HCT116 (cell line): ENCODE measurements at regions not wholly inside any gene's neighbourhood (a gene's known extent, or its start where the extent isn't known, plus 50 kb on each side); places are given as distances from the start of the nearest gene placed in this dataset.

Experiments used
- ATAC-seq: fragments of 200-7000 bp; cut with Tn5 transposase; 2 replicates; pipeline ENCODE4 v1.9.1; 2020; ENCODE audit warnings: mild to moderate bottlenecking, moderate library complexity
- BruUV-seq: library from RNA; stranded (reverse); fragments of 400-500 nt; replicated peaks from 2 replicates; lab custom pipeline; 2021; lab: Mats Ljungman, UMichigan
- CTCF ChIA-PET: fragments of 300-600 bp; sonication (Branson Sonifier 250); formaldehyde crosslinking; loops from one replicate; lab custom pipeline; 2021; ENCODE audit warnings: antibody characterized with exemption; lab: Charles Lee
- POLR2A ChIA-PET: fragments of 300-600, 350-600 bp; sonication (Branson Sonifier 250); formaldehyde crosslinking; loops from one replicate; lab custom pipeline; 2021; ENCODE audit warnings: antibody characterized with exemption; lab: Charles Lee
- RAD21 ChIA-PET, 2 experiments: fragments of 300-600 bp; sonication (Branson Sonifier 250); formaldehyde crosslinking; loops; one replicate each; lab custom pipeline; 2023; ENCODE audit warnings: low total read pairs in 2 of 2; ENCODE audit not compliant: uncharacterized antibody in 2 of 2, unreplicated experiment in 2 of 2, low non-redundant PET in 1 of 2; lab: Charles Lee
- DNase-seq: peaks from one replicate; pipeline ENCODE4 v3.0.0-alpha.2; 2010; ENCODE audit warnings: low read depth, low spot score
- H2AFZ ChIP-seq: fragments of 200-600 bp; shearing (Covaris generic), sonication (generic); 2 replicates; pipeline ENCODE4 v1.6.1; 2017; ENCODE audit warnings: low read depth, mixed run types, mixed read lengths, antibody characterized with exemption, low read length; ENCODE audit not compliant: poor library complexity, severe bottlenecking
- H3K27ac ChIP-seq: 2 replicates; pipeline ENCODE4 v1.5.1; 2012; ENCODE audit warnings: low read depth, low read length
- H3K27me3 ChIP-seq: fragments of 200-600 bp; sonication (generic); 2 replicates; pipeline ENCODE4 v1.6.1; 2016; ENCODE audit warnings: mixed run types, low read length, mixed read lengths; ENCODE audit not compliant: insufficient read depth
- H3K36me3 ChIP-seq, 2 experiments: fragments of 200-500 bp in 1 of 2; fragments of 200-600 bp in 1 of 2; sonication (Bioruptor generic) in 1 of 2; sonication (generic) in 1 of 2; 2 replicates each; pipeline versions ENCODE4 v1.5.1 to v1.6.1; 2014 to 2016; ENCODE audit warnings: low read length in 2 of 2, inconsistent platforms in 1 of 2, mixed read lengths in 1 of 2, mixed run types in 1 of 2; ENCODE audit not compliant: insufficient read depth in 2 of 2, control insufficient read depth in 1 of 2
- H3K4me1 ChIP-seq, 2 experiments: fragments of 200-600 bp in 1 of 2; sonication (generic) in 1 of 2; 2 replicates each; pipeline versions ENCODE4 v1.5.1 to v1.6.1; 2012 to 2017; ENCODE audit warnings: low read length in 2 of 2, inconsistent platforms in 1 of 2, mild to moderate bottlenecking in 1 of 2, mixed read lengths in 1 of 2, mixed run types in 1 of 2, moderate library complexity in 1 of 2; ENCODE audit not compliant: insufficient read depth in 2 of 2, control insufficient read depth in 1 of 2
- H3K4me2 ChIP-seq: fragments of 200-600 bp; sonication (generic); 2 replicates; pipeline ENCODE4 v1.6.1; 2017; ENCODE audit warnings: mixed run types, low read length, mixed read lengths
- H3K4me3 ChIP-seq, 2 experiments: fragments of 200-600 bp in 1 of 2; sonication (generic) in 1 of 2; replicated peaks in 1 of 2; 2 replicates each; pipeline ENCODE4 v1.5.1; 2011 to 2016; ENCODE audit warnings: low read length in 2 of 2, control low read depth in 1 of 2, low read depth in 1 of 2, mild to moderate bottlenecking in 1 of 2, mixed read lengths in 1 of 2, mixed run types in 1 of 2
- H3K79me2 ChIP-seq: fragments of 200-600 bp; sonication (generic); 2 replicates; pipeline ENCODE4 v1.6.1; 2017; ENCODE audit warnings: mild to moderate bottlenecking, mixed run types, low read length, moderate library complexity, mixed read lengths; ENCODE audit not compliant: insufficient read depth
- H3K9ac ChIP-seq: fragments of 200-600 bp; sonication (generic); 2 replicates; pipeline ENCODE4 v1.6.1; 2016; ENCODE audit warnings: low read length, mixed read lengths
- H3K9me2 ChIP-seq: fragments of 200-600 bp; sonication (generic), shearing (Covaris generic); 2 replicates; pipeline ENCODE4 v1.6.1; 2017; ENCODE audit warnings: mixed run types, mild to moderate bottlenecking, moderate library complexity; ENCODE audit not compliant: insufficient read depth
- H3K9me3 ChIP-seq, 2 experiments: fragments of 200-500 bp in 1 of 2; fragments of 200-600 bp in 1 of 2; sonication (Bioruptor generic) in 1 of 2; sonication (generic) in 1 of 2; 2 replicates each; pipeline ENCODE4 v1.6.1; 2014 to 2017; ENCODE audit warnings: low read length in 2 of 2, mixed read lengths in 2 of 2, inconsistent platforms in 1 of 2, low read depth in 1 of 2, mild to moderate bottlenecking in 1 of 2, mixed run types in 1 of 2, moderate library complexity in 1 of 2; ENCODE audit not compliant: control insufficient read depth in 1 of 2, insufficient read depth in 1 of 2
- H4K20me1 ChIP-seq: fragments of 200-600 bp; sonication (generic), shearing (Covaris generic); 2 replicates; pipeline ENCODE4 v1.6.1; 2017; ENCODE audit warnings: mixed run types, mild to moderate bottlenecking, moderate library complexity; ENCODE audit not compliant: insufficient read depth
- ATF3 ChIP-seq: IDR thresholded peaks from 2 replicates; pipeline ENCODE4 v1.6.1; 2012
- EGR1 ChIP-seq: IDR thresholded peaks from 2 replicates; pipeline ENCODE4 v1.6.1; 2012; ENCODE audit warnings: low read depth
- EZH2 ChIP-seq: fragments of 200-600 bp; sonication (generic); IDR thresholded peaks from 2 replicates; pipeline ENCODE4 v1.6.1; 2017; ENCODE audit warnings: antibody characterized with exemption, mixed run types
- EZH2phosphoT487 ChIP-seq: fragments of 200-600 bp; IDR thresholded peaks from 2 replicates; pipeline ENCODE4 v1.6.1; 2018; ENCODE audit warnings: antibody characterized with exemption, borderline replicate concordance
- JUND ChIP-seq: IDR thresholded peaks from 2 replicates; pipeline ENCODE4 v1.6.1; 2012
- POLR2AphosphoS5 ChIP-seq: IDR thresholded peaks from 2 replicates; pipeline ENCODE4 v1.6.1; 2011; ENCODE audit warnings: mild to moderate bottlenecking, low read depth, low read length, moderate library complexity
- REST ChIP-seq: IDR thresholded peaks from 2 replicates; pipeline ENCODE4 v1.6.1; 2012; ENCODE audit warnings: low read depth
- SIN3A ChIP-seq: IDR thresholded peaks from 2 replicates; pipeline ENCODE4 v1.6.1; 2012; ENCODE audit warnings: low read depth
- SP1 ChIP-seq: IDR thresholded peaks from 2 replicates; pipeline ENCODE4 v1.6.1; 2012; ENCODE audit warnings: low read depth
- SRF ChIP-seq: IDR thresholded peaks from 2 replicates; pipeline ENCODE4 v1.6.1; 2012; ENCODE audit warnings: low read depth
- TCF7L2 ChIP-seq: IDR thresholded peaks from 2 replicates; pipeline ENCODE4 v1.7.0; 2011; ENCODE audit warnings: borderline replicate concordance, inconsistent platforms; ENCODE audit not compliant: insufficient read depth, insufficient read length; ENCODE audit errors: extremely low read depth
- ZNF274 ChIP-seq: fragments of 200-500 bp; sonication (Bioruptor generic); IDR thresholded peaks from 2 replicates; pipeline ENCODE4 v1.6.1; 2014; ENCODE audit warnings: mild to moderate bottlenecking, low read depth, low read length, inconsistent platforms
- intact Hi-C: fragments of 100-400 bp; cut with micrococcal nuclease; formaldehyde crosslinking; loops from 2 replicates; pipeline ENCODE4 v1.10.0; 2022
- TF ChIP-seq, protein P1 (sequence below): IDR thresholded peaks from 2 replicates; pipeline ENCODE4 v1.6.1; 2011; ENCODE audit warnings: mild to moderate bottlenecking, low read length, moderate library complexity; ENCODE audit not compliant: insufficient replicate concordance; ENCODE audit errors: extremely low read depth
- TF ChIP-seq, protein P2 (sequence below), 3 experiments: fragments of 200-600 bp in 1 of 3; sonication (generic) in 1 of 3; IDR thresholded peaks in 2 of 3; conservative IDR thresholded peaks in 1 of 3; 2 replicates each; pipeline ENCODE4 v1.5.1; 2012 to 2017; ENCODE audit warnings: low read depth in 2 of 3, low read length in 2 of 3, antibody characterized with exemption in 1 of 3, borderline replicate concordance in 1 of 3, control low read depth in 1 of 3, mild to moderate bottlenecking in 1 of 3, mixed read lengths in 1 of 3, mixed run types in 1 of 3, moderate library complexity in 1 of 3; ENCODE audit not compliant: insufficient read depth in 1 of 3

DNA sequence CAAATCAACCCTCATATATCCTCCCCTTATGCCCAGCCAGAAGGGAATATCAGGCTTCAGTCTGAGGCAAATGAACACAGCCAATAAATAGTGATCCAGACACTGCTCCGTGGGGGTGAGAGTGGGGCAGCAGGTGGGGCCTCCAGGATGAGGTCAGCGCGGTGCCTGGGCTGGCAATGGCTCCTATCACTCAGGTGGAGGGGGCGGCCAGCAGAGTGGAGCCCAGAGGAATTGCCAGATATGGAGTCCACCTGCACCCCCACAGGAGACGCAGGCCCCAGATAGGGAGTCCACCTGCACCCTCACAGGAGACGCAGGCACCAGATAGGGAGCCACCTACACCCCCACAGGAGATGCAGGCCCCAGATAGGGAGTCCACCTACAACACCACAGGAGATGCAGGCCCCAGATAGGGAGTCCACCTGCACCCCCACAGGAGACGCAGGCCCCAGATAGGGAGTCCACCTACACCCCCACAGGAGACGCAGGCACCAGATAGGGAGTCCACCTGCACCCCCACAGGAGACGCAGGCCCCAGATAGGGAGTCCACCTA, 78.0 kb upstream of the PPP2R2D start:
- no TSS peak for BruUV-seq
- ATAC-seq = no peak
- no peaks in the 10 kb centered on the region for H3K36me3 ChIP-seq
- DNase-seq = no peak
- ChIA-PET POLR2A (no interaction called here), CTCF (no interaction called here), RAD21 (no interaction called here)
- no peaks in the 10 kb centered on the region for H3K27me3 ChIP-seq
- H3K27ac ChIP-seq = no peak overlapping the region
- no peaks in the 10 kb centered on the region for H3K9me3 ChIP-seq
- intact Hi-C loops = no loop called here
- no peak overlapping the region for H3K4me3 ChIP-seq
- H2AFZ ChIP-seq = no peak overlapping the region
- no peak overlapping the region for H3K9ac ChIP-seq
- TF ChIP-seq TCF7L2 (no peak), EZH2phosphoT487 (no peak), SP1 (no peak), JUND (no peak), REST (no peak), EZH2 (no peak), SIN3A (no peak), ZNF274 (no peak), ATF3 (no peak), POLR2AphosphoS5 (no peak), SRF (no peak), EGR1 (no peak)
- TF ChIP-seq, protein P1, sequence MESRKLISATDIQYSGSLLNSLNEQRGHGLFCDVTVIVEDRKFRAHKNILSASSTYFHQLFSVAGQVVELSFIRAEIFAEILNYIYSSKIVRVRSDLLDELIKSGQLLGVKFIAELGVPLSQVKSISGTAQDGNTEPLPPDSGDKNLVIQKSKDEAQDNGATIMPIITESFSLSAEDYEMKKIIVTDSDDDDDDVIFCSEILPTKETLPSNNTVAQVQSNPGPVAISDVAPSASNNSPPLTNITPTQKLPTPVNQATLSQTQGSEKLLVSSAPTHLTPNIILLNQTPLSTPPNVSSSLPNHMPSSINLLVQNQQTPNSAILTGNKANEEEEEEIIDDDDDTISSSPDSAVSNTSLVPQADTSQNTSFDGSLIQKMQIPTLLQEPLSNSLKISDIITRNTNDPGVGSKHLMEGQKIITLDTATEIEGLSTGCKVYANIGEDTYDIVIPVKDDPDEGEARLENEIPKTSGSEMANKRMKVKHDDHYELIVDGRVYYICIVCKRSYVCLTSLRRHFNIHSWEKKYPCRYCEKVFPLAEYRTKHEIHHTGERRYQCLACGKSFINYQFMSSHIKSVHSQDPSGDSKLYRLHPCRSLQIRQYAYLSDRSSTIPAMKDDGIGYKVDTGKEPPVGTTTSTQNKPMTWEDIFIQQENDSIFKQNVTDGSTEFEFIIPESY = no peak
- TF ChIP-seq, protein P2, sequence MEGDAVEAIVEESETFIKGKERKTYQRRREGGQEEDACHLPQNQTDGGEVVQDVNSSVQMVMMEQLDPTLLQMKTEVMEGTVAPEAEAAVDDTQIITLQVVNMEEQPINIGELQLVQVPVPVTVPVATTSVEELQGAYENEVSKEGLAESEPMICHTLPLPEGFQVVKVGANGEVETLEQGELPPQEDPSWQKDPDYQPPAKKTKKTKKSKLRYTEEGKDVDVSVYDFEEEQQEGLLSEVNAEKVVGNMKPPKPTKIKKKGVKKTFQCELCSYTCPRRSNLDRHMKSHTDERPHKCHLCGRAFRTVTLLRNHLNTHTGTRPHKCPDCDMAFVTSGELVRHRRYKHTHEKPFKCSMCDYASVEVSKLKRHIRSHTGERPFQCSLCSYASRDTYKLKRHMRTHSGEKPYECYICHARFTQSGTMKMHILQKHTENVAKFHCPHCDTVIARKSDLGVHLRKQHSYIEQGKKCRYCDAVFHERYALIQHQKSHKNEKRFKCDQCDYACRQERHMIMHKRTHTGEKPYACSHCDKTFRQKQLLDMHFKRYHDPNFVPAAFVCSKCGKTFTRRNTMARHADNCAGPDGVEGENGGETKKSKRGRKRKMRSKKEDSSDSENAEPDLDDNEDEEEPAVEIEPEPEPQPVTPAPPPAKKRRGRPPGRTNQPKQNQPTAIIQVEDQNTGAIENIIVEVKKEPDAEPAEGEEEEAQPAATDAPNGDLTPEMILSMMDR (IDR thresholded peaks at IDR 0.05 in 2 of 3, conservative IDR thresholded peaks at IDR 0.05 in 1 of 3; ENCODE audit: borderline replicate concordance in 1 of 3, insufficient read depth in 1 of 3, low read depth in 2 of 3, low read length in 2 of 3) = no peak
- no peak overlapping the region for H3K4me2 ChIP-seq
- no peaks in the 10 kb centered on the region for H3K9me2 ChIP-seq
- H4K20me1 ChIP-seq = no peaks in the 10 kb centered on the region
- no peaks in the 10 kb centered on the region for H3K4me1 ChIP-seq
- no peaks in the 10 kb centered on the region for H3K79me2 ChIP-seq
